DMS53 treated with DMSO at 0.1 percent for 48 hours (cell line): ENCODE measurements at regions not wholly inside any gene's neighbourhood (a gene's known extent, or its start where the extent isn't known, plus 50 kb on each side); places are given as distances from the start of the nearest gene placed in this dataset.

ENCODE experiments used
- DNase-seq: peaks from one replicate; lab custom pipeline; 2025; ENCODE audit not compliant: unreplicated experiment; lab: John Stamatoyannopoulos, UW

DNA sequence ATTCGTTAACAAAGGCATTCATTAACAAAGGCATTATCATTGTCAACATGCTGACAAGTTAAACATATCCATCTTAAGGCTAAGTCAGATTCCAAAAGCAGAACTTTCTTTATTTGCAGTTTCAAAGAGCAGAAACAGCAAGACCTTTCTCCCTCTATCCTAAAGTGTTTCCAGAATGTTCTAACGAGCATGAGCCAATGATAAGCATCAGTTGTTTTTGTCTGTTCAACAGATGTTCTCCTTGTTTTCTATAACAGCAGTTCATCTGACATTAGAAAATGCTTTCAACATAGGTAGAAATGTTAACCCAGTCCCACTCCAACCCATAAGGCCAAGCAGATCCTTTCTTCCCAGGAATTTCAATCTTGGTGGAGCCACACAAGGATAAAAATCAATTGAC, 77.6 kb upstream of the POMGNT2 start:
- no peak for DNase-seq

DNA sequence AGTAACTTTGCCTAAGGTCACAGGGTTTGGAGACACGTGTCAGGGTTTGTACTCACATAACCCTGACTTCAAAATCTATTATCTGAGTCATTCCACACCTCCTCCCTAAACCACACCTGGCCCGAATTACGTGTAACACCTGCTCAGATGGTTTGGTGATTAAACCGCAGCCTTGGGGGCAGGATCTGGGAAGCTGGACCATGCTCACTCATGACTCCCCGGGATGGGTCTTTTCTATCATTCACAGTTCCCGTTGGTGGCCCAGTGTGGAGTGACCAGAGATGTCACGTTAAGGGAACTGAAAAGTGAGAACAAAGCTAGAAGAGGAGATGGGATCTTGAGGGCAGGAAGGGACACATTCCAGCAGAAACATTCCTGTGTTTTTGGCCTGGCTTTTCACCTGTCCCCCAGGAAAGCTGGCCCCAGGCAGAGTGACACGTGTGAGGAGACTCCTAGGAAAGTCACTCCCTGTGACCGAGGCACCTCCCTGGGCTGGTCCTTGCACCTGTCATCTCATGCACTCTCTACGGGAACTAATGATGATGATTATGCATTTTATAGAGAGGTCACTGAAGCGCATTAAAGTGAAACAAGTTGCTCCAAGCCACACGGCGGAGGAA, 75.4 kb upstream of the POMGNT2 start:
- no peak for DNase-seq

DNA sequence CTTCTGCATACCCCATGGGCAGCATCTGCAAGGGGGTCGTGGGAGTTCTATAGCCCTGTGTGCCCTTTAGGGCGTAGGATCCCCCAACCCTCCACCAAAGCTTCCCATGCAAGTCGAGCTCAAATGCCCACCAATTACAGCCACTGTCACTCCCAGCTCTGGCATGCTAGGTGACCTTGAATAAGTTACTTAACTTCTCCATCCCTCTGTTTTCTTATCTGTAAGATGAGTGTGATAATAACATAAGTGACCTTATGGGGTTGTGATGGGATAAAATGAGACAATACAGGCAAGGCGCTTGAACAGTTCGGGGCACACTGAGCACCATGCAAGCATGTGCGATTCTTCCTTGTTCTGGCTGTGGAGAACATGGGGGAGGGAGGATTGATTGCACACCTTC, 74.8 kb upstream of the POMGNT2 start:
- no peak for DNase-seq

DNA sequence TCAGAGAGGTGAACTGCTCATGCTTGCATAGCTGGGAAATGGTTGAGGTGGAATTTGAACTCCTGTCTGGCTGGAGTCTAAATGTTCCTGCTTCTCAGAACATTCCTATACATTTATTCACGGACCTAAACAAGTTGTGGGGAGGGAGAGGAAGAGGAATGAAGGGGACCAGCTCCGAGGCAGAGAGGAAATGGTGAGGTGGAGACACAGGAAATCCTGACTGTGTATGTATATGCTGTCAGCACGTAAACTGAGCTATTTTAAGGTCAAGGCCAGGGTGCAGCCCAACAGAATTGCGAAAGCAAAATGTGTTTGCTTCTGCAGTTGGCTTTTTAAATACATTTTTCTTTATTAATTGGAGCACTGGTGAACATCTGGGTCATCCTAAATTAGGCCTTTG, 74.1 kb upstream of the POMGNT2 start:
- no peak for DNase-seq

DNA sequence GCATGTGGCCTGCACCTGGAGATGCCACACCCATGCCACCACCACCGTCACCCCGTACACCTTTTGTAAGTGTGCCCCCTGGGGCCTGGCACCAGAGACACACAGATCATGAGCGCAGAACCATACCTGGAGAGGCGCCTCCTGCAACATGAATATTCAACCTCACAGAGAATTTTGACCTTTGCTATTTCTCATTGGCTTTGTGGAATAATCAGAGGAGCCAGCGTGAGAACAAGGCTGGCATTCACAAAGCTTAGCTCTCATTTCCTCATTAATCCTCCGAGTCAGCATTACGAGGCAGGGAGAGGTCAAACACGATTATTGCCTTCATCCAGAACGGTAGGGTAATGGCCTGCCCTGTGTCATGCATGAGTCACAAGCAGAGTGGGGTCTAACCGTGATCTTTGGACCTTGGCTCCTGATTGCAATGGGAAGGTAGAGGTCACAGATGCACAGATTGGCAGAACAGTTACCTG, 73.0 kb upstream of the POMGNT2 start:
- DNase-seq: no peak

DNA sequence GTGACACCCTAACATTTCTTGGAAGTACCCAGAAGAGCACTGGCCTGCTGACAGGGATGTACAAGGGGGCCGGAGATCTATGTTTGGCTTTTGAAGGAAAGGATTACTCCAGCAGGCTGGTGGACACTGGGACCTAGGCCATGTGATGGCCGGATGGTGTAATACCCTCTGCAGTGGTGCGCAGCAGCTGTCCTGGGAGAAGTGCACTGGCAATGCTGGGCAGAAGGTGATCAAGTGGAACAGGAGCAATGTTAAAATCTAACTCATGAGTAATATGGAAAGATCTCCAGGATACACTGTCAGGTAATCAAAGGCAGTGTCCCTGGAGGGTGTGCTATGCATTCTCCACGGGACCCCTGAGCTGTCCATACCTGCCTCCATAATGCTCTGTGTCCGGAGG, 71.2 kb upstream of the POMGNT2 start:
- no peak for DNase-seq

DNA sequence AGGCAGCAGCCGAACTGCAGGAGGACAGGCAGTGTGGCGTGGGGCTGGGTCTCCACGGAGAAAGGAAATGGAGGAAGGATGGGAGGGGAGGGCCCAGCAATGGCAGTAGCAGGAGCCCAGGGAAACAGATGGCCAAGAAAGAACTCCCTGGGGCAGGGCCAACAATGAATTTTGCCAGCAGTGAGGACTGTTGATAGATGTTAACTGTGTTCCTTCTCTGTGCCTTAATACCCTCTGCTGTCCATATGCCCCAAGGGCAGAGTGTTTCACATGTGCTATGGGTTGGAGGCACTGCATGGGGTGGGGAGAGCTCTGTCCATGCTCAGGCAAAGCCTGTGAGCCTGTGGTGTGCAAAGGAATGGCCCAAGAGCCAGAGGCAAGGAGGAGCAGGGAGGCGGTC, 70.8 kb upstream of the POMGNT2 start:
- no peak for DNase-seq

DNA sequence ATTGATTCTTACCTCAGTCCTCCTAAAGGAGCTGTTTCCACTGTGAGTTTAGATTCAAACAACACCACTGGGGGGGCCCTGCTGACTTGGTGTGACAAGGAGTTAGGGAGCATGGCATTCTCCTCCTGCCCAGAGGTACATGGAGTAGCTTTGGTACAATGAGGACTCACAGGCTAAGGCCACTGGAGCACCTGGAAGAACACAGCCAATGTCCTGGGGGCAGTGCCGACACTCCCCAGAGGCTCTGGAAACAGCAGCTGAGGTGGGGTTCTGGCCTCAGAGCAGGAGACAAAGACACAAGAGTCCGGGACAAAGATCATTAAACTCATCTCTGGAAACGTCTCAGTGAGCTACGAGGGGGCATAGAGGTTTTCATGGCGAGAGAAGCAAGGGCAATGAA, 69.7 kb upstream of the POMGNT2 start:
- no peak for DNase-seq

DNA sequence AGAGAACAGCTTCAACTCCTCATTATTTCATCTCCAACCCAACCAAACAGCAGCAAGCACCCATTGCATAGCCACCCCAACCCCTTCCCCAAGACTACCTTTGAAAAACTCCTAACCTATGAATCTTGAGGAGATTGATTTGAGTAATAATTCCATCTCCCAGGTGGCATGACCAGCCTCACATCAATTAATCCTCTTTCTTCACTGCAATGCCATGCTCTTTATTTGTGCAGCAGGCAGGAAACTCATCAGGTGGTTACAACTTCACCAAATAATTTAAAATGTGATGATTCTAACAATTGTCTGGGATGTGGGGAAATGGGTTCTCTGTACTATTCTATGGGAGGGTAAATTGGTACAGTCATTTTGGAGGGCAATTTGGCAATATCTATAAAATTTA, 68.1 kb upstream of the POMGNT2 start:
- DNase-seq: no peak

DNA sequence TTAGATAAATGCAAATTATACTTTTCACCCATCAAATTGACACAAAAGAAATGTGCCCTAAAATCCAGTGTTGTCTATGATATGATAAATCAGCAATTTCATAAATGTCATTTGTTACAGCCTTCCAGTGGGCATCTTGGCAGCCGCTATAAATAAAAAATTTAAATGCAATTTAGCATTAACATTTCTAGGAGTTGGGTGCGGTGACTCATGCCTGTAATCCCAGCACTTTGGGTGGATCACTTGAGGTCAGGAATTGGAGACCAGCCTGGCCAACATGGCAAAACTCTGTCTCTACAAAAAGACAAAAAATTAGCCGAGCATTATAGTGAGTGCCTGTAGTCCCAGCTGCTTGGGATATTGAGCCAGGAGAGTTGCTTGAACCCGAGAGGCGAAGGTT, 65.9 kb upstream of the POMGNT2 start:
- DNase-seq: no peak

DNA sequence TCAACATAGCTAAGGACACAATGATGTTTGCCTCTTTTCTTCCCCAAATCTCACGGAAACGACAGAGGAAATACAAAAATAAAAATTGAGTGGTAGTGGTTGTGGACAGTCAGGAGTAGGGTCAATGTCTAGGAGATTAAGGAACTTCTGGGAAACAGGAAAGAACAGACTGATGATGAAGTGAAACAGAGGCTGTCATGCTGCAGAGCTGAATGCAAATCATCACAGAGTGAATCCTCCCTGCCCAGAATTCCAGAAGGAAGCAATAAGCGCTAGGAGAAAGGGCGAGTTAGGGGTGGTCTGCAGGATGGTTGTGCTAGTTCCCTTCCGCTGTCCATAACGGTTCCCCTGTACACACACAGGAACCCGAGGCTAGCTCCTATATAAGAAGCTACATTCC, 64.7 kb upstream of the POMGNT2 start:
- DNase-seq: no peak

DNA sequence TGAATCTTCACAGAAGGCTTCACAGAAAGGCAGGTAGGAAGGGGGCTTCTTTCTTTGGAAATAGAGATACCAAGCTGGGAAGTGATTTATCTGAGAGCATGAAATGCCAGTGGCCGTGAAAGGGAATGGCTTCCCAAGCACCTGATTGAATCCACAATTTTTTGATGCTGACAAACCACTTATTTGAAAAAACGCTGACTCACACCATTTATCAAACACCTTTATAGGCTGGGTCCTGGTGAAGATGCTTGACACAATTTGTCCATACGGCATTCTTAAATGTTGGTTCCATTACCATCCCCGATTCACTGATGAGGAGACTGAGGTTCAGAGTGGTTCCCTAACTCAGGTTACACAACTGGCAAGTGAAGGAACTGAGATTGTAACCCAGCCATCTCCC, 64.1 kb upstream of the POMGNT2 start:
- no peak for DNase-seq

DNA sequence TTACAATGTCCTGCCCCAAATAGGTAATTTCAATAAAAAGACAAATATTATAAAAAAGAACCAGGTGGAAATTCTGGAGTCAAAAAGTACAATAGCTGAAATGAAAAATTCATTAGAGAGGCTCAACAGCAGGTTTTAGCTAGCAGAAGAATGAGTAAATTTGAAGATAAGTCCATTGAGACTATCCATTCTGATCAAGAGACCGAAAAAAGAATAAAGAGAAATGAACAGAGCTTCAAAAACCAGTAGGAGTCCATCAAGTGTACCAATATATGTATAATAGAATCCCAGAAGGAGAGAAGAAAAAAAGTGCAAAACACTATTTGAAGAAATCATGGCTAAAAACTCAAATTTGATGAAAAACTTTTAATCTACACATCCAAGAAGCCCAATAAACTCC, 60.5 kb upstream of the POMGNT2 start:
- no peak for DNase-seq

DNA sequence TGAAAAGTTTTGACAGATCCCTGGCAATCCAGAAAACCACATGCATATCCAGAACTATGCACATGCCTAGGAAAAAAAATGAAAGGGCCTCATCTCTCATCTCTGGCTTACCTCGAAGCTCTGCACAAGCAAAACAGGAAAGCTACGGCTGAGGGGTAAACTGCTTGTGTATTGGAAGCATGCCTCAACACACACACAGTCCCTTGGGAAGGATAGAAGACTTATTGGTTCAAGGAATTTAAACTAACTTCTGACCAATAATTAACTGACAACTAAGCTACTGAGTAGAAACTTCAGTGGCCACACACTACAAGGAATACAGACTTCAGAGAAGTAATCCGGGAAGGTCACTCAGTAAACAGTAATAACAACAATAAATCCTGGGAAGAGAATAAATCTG, 59.9 kb upstream of the POMGNT2 start:
- DNase-seq: no peak

DNA sequence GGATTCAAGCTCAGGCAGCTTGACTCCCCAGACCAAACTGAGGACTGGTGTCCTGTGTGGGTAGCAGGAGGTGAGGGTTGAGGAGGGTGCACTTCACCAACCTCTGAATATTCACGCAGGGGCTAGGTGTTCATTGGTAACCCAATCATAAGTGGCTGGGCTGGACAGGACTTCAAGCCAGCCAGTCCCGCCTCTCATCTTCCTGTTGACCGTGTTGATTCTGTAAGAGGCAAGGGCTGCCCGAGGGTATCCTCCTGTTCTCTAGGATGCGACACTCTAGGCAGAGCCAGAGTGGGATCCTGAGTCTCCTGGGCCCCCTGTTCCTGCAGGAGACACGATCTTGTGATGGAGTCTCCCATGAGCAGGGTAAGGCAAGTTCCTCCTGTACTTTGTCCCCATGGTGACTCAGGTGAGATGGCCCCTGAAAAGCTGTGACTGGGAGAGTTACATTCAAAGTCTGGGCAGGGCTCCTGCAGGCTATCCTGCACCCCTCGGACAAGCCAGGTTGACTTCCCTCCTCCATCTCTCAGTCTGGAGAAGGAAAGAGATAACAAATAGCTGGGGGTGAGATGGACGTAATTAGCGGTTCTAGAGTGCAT, 58.1 kb upstream of the POMGNT2 start:
- no peak for DNase-seq

DNA sequence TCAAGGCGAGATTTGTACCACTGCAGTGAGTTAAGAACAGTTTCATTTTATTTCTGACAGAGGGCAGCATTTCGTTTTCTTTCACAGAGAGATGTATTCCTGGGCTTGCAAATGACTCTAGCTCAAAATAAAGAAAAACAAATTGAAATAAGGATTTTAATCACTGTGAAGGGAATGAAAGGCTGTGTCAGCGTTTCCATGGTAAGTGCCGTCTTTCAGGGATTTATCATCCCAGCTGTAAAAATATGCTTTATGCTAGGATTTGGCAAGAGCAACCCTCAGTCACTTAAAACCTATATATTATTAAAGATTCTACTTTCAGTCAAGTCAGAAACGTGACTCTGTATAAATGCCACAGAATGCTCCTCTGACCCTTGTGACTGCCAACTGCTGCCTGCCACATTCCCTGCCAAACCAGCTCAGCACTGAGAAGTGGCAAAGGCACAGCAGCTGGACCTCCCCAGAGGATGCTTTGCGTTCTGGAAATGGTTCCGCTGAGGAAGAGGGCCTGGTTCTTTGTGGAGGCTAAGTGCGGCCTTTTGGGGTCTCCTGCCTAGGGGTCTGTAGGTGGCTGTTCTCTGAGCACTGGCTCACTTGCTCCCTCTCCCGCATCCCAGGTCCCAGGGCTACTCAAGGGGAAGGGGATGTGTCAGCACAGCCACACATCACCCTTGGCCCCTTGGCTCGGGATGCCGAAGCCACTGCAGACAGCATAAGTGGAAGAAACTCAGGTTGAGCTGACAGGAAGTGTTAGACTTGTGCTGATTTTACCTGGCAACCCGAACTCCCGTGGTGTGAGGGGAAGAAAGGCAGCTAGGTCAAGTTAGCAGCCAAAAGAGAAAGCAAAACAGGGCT, 56.6 kb upstream of the POMGNT2 start:
- DNase-seq: no peak

DNA sequence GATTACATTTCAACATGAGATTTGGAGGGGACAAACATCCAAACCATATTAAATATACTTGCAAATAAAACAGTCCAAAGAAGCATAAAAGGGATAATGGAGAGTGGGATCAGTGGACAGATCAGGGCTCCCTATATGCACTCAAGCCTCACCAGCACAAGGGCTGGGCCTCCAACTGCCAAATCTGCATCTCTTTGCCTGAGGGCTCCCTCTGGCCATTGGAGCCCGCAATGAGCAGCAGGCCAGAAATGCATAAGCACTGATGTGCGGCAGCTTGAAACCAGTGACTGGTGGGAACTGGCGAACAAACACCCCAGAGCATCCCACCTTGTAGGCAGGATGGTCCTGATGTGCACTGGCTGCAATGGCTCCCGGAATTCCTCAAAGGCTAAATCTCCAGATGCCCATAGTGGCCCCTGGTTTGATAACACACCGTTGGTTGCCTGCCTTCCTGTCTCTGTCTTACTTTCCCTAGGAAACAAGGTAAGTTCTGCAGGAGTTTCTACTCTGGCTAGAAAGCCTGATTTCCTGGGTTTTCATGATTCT, 55.9 kb upstream of the POMGNT2 start:
- no peak for DNase-seq

DNA sequence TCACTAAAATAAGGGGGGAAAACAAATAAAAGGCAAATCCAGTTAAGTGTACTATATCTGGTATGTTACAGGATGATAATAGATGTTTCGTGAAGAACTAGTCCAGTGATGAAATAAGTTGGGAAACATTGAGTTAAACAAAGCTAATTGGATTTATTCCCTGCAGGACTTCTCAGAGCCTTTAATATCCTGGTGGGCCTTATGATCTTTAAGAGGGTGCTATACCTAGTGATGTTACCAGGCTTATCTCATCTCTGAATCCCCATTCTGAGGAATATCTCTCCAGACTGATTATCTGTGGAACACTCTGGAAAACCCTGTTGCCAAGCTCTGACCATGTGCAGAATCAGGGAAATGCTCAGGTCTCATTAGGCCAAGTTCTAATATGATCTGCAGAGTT, 54.8 kb upstream of the POMGNT2 start:
- no peak for DNase-seq

DNA sequence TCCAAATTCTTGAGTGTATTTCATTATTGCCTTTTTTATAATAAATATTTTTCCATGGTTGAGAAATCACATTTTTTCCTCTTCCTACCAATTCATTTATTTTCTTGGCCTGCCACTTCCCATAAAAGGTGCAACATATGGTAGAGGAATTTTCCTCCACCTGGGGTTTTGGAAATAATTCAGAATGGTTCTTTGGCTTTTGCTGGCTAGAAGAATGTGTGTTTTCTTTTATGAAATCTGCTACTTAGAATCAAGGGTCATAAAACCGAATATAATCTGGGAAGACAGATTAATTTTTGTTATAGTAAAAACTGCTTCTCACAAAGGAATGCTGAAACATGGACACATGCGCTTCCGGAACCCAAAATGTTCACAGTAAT, 54.0 kb upstream of the POMGNT2 start:
- DNase-seq: no peak

DNA sequence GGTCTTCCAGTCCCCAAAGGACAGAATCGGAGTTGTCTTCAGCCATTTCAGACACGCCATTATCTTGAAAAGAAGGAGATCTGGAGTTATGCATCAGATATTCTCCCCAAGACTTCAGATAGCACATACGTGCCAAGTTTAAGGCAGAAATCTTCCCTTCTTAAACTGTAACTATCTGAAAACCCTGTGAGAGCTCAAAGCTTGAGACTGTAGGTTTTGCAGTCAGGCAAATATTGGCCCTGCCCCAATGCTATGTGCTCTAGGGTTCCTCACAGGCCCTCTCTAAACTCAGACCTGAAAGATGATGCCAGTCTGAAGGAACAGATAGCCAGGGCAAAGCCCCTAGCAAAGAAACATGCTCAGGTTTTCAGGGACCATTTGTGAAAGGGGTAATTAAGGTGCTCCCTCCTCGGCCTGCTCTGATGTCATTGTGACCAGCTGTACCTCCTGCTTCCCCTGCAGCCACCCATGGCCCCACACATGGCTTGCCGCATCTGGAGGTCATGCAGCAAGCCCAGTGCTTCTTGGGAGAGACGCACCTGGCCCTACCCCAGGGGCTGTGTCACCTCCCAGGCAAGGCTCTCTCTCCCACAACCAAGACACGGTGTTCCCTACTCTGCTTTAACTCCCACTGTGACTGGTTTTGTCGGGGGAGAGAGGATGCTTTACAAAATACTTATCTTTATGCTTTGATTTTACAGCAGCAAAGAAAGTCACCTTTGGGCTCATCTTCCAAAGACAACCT, 53.4 kb upstream of the POMGNT2 start:
- DNase-seq: no peak

DNA sequence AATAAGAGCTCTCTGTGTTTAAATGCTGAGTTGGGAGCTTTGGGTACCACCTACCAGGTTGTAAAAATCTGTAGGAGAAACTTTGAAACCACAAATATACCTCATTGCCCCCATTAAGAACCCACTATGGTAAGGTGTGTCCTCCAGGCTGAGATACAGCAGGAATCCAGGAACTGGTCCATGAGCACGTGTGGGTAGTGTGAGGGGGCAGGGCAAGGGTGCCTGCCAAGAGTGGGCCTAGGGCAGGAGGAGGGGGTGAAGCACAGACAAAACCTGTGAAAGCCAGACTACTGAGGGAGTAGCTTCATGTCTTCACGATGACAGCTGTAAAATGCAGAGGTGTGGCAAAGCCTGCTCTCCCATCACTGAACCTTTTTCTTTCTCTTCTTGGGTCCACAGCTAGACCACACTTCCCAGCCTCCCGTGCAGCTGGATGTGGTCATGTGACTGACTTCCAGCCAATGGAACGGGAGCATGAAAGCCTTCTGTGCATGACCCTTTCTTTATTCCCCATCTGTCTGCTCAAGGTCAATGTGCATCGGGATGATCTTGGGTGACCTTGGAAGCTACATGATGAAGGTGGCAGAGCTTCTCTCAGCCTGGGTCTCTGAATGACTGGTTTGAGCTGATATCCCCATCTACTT, 51.1 kb upstream of the POMGNT2 start:
- no peak for DNase-seq
